T-cell (primary cell): ENCODE measurements at regions not wholly inside any gene's neighbourhood (a gene's known extent, or its start where the extent isn't known, plus 50 kb on each side); places are given as distances from the start of the nearest gene placed in this dataset.
"Not testable (repeated sequence)": the region's sequence is repeated elsewhere in the genome, so short reads cannot be mapped to it uniquely, and the experiment has no call there.

ENCODE experiments used
- ATAC-seq, 4 experiments: fragments of 200-7000 bp in 3 of 4; fragments of 150-1000 bp in 1 of 4; cut with Tn5 transposase; replicated peaks in 1 of 4; 1 replicate in 3 of 4; 2 replicates in 1 of 4; pipeline ENCODE4 v1.10.0; 2021; ENCODE audit warnings: moderate library complexity in 3 of 4, mild to moderate bottlenecking in 2 of 4, moderate number of reproducible peaks in 1 of 4
- CTCF ChIA-PET, 2 donors: fragments of 300-600 bp; sonication (Branson Sonifier 250); formaldehyde crosslinking; loops; one replicate each; lab custom pipeline; 2022; ENCODE audit warnings: antibody characterized with exemption in 2 of 2; lab: Charles Lee
- POLR2A ChIA-PET, 2 donors: fragments of 300-600 bp; sonication (Branson Sonifier 250); formaldehyde crosslinking; loops; one replicate each; lab custom pipeline; 2022; ENCODE audit warnings: antibody characterized with exemption in 2 of 2; lab: Charles Lee
- DNase-seq, 35 experiments: peaks; one replicate each; pipeline versions ENCODE4 v3.0.0 to v3.0.0-alpha.2; 2013 to 2023
- H3K27ac ChIP-seq: one replicate; pipeline ENCODE4 v1.5.1; 2013; ENCODE audit warnings: low read length
- H3K27me3 ChIP-seq, 2 experiments: replicated peaks in 1 of 2; 1 replicate in 1 of 2; 2 replicates in 1 of 2; pipeline versions ENCODE4 v1.6.1 to v1.7.0; 2013; ENCODE audit warnings: low read length in 1 of 2, mixed read lengths in 1 of 2; ENCODE audit not compliant: control insufficient read depth in 2 of 2, insufficient read depth in 2 of 2; ENCODE audit errors: extremely low read depth in 1 of 2
- H3K36me3 ChIP-seq, 2 donors: 1 replicate in 1 of 2; 2 replicates in 1 of 2; pipeline versions ENCODE4 v1.6.1 to v1.7.0; 2013; ENCODE audit warnings: low read length in 1 of 2; ENCODE audit not compliant: control insufficient read depth in 2 of 2, insufficient read depth in 1 of 2; ENCODE audit errors: extremely low read depth in 1 of 2
- H3K4me1 ChIP-seq, 2 experiments: 1 replicate in 1 of 2; 2 replicates in 1 of 2; pipeline versions ENCODE4 v1.6.1 to v1.7.0; 2013; ENCODE audit warnings: low read length in 2 of 2, mixed read lengths in 1 of 2; ENCODE audit not compliant: insufficient read depth in 2 of 2, control insufficient read depth in 1 of 2; ENCODE audit errors: extremely low read depth in 1 of 2
- H3K4me3 ChIP-seq, 2 donors: 1 replicate in 1 of 2; 2 replicates in 1 of 2; pipeline versions ENCODE4 v1.5.1 to v1.7.0; 2013; ENCODE audit warnings: mild to moderate bottlenecking in 2 of 2, low read length in 1 of 2, moderate library complexity in 1 of 2; ENCODE audit not compliant: control insufficient read depth in 1 of 2; ENCODE audit errors: extremely low read depth in 1 of 2
- H3K9me3 ChIP-seq: 2 replicates; pipeline ENCODE4 v1.7.0; 2013
- H3K27ac Mint-ChIP-seq, 2 donors: one replicate each; pipeline ENCODE4 v1.8.0; 2020 to 2021; ENCODE audit warnings: mild to moderate bottlenecking in 2 of 2, mixed read lengths in 2 of 2
- H3K27me3 Mint-ChIP-seq, 2 donors: one replicate each; pipeline ENCODE4 v1.8.0; 2021 to 2022; ENCODE audit warnings: mixed read lengths in 2 of 2
- H3K36me3 Mint-ChIP-seq: one replicate; pipeline ENCODE4 v1.8.0; 2021; ENCODE audit warnings: mixed read lengths
- H3K4me1 Mint-ChIP-seq, 3 donors: one replicate each; pipeline ENCODE4 v1.8.0; 2020 to 2022; ENCODE audit warnings: mixed read lengths in 3 of 3, mild to moderate bottlenecking in 1 of 3
- H3K4me3 Mint-ChIP-seq, 3 donors: one replicate each; pipeline ENCODE4 v1.8.0; 2020 to 2022; ENCODE audit warnings: mild to moderate bottlenecking in 3 of 3, mixed read lengths in 3 of 3, moderate library complexity in 3 of 3
- H3K9me3 Mint-ChIP-seq, 3 donors: one replicate each; pipeline ENCODE4 v1.8.0; 2020 to 2022; ENCODE audit warnings: mixed read lengths in 3 of 3
- WGBS: methylation state at CpG from one replicate; pipeline ENCODE4 v1.1.5; 2013; ENCODE audit warnings: missing lambda C conversion rate; ENCODE audit not compliant: insufficient coverage; 5-methylcytosine and 5-hydroxymethylcytosine counted together

DNA sequence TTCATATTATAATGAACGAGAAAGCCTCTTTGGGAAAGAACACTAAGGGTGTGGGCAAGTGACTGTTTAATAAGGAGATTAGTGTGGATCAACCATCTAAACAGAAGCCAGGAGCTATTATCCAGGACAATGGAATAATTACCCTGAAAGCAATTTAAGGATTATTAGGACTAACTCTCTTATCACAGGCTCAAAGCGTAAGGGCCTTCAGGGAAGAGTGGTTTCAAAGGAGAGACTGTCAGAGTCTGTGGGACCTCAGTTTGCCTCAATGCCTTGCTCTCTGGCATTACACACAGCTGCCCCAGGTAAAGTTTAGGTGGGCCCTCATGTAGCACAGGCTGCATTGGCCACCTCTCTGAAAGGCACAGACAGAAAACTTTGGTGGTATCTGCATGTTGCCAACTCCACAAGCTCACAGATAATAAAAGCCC, 717.2 kb upstream of the ADGRL3 start:
- Mint-ChIP-seq H3K36me3 (no peaks in the 10 kb centered on the region), H3K4me3 (no peak overlapping the region), H3K27ac (no peak overlapping the region), H3K9me3 (peaks cover 13 to 40% (median 18%) of the 10 kb centered on the region in 3 donors), H3K4me1 (no peaks in the 10 kb centered on the region), H3K27me3 (no peaks in the 10 kb centered on the region)
- no CpG with 5 or more reads among the region's 2 CpGs for WGBS
- H3K9me3 ChIP-seq, result no peaks in the 10 kb centered on the region
- ATAC-seq (no peak), DNase-seq (no peak)
- H3K4me3 ChIP-seq, result no peak overlapping the region
- ChIA-PET CTCF (no interaction called here), POLR2A (no interaction called here)
- no peaks in the 10 kb centered on the region for H3K36me3 ChIP-seq
- H3K4me1 ChIP-seq, result no peaks in the 10 kb centered on the region
- H3K27me3 ChIP-seq, result no peaks in the 10 kb centered on the region
- H3K27ac ChIP-seq, result no peak overlapping the region

- Mint-ChIP-seq H3K9me3 (peaks cover 9 to 39% (median 13%) of the 10 kb centered on the region in 3 donors), H3K4me1 (no peaks in the 10 kb centered on the region), H3K36me3 (no peaks in the 10 kb centered on the region), H3K27me3 (no peaks in the 10 kb centered on the region), H3K4me3 (no peak overlapping the region), H3K27ac (no peak overlapping the region)
- POLR2A ChIA-PET, result no interaction called here
- CTCF ChIA-PET, result no interaction called here
- no peaks in the 10 kb centered on the region for H3K9me3 ChIP-seq
- no peak for ATAC-seq
- no peak overlapping the region for H3K4me3 ChIP-seq
- H3K27me3 ChIP-seq, result no peaks in the 10 kb centered on the region
- no peaks in the 10 kb centered on the region for H3K36me3 ChIP-seq
- 84% methylated on average over 3 of the region's 3 CpGs for WGBS
- no peaks in the 10 kb centered on the region for H3K4me1 ChIP-seq
- H3K27ac ChIP-seq, result no peak overlapping the region
- no peak for DNase-seq
Measured at GRCh38 chr4:60485276-60485675, 714.9 kb upstream of the ADGRL3 start.

GRCh38 chr4:60487118-60487761, 712.9 kb upstream of the ADGRL3 start:
- ATAC-seq, POLR2A ChIA-PET, H3K27ac Mint-ChIP-seq, H3K4me1 ChIP-seq, DNase-seq, H3K27ac ChIP-seq, H3K27me3 Mint-ChIP-seq, H3K9me3 ChIP-seq, H3K4me3 ChIP-seq, H3K36me3 ChIP-seq, H3K36me3 Mint-ChIP-seq, H3K27me3 ChIP-seq, CTCF ChIA-PET, H3K4me3 Mint-ChIP-seq, H3K4me1 Mint-ChIP-seq: not testable (repeated sequence)
- 63% methylated on average over 1 of the region's 3 CpGs for WGBS
- peaks cover 9 to 39% (median 12%) of the 10 kb centered on the region in 3 donors for H3K9me3 Mint-ChIP-seq

- Histone ChIP-seq H3K9me3 (no peaks in the 10 kb centered on the region), H3K27me3 (no peaks in the 10 kb centered on the region), H3K4me3 (no peak overlapping the region), H3K4me1 (no peaks in the 10 kb centered on the region), H3K36me3 (no peaks in the 10 kb centered on the region), H3K27ac (no peak overlapping the region)
- Mint-ChIP-seq H3K27me3 (no peaks in the 10 kb centered on the region), H3K9me3 (peaks cover 15 to 34% (median 29%) of the 10 kb centered on the region in 3 donors), H3K27ac (no peak overlapping the region), H3K4me1 (no peaks in the 10 kb centered on the region), H3K4me3 (no peak overlapping the region), H3K36me3 (no peaks in the 10 kb centered on the region)
- ChIA-PET POLR2A (no interaction called here), CTCF (no interaction called here)
- WGBS, result no CpG with 5 or more reads among the region's 1 CpG
- no peak for DNase-seq
- ATAC-seq, result no peak
Measured at GRCh38 chr4:60500810-60501209, 699.3 kb upstream of the ADGRL3 start.

GRCh38 chr4:60502733-60503132, 697.4 kb upstream of the ADGRL3 start:
- H3K4me1 ChIP-seq, result no peaks in the 10 kb centered on the region
- Mint-ChIP-seq H3K9me3 (peaks cover 26 to 29% (median 29%) of the 10 kb centered on the region in 3 donors), H3K4me3 (no peak overlapping the region), H3K36me3 (no peaks in the 10 kb centered on the region), H3K27me3 (no peaks in the 10 kb centered on the region), H3K4me1 (no peaks in the 10 kb centered on the region), H3K27ac (no peak overlapping the region)
- H3K27me3 ChIP-seq, result no peaks in the 10 kb centered on the region
- ChIA-PET POLR2A (no interaction called here), CTCF (no interaction called here)
- H3K27ac ChIP-seq, result no peak overlapping the region
- no peak for DNase-seq
- H3K9me3 ChIP-seq, result no peaks in the 10 kb centered on the region
- no peaks in the 10 kb centered on the region for H3K36me3 ChIP-seq
- no peak overlapping the region for H3K4me3 ChIP-seq
- no peak for ATAC-seq

- no CpG with 5 or more reads among the region's 1 CpG for WGBS
- CTCF ChIA-PET, result no interaction called here
- H3K9me3 Mint-ChIP-seq, result peaks cover 21 to 39% (median 26%) of the 10 kb centered on the region in 3 donors
- no peak overlapping the region for H3K27ac Mint-ChIP-seq
- peak overlapping the region in 1 of 2 donors; percentile 15 for H3K4me3 ChIP-seq
- H3K4me1 ChIP-seq, result no peaks in the 10 kb centered on the region
- no peak overlapping the region for H3K4me3 Mint-ChIP-seq
- no peaks in the 10 kb centered on the region for H3K36me3 Mint-ChIP-seq
- POLR2A ChIA-PET, result no interaction called here
- no peaks in the 10 kb centered on the region for H3K9me3 ChIP-seq
- DNase-seq (no peak), ATAC-seq (no peak)
- no peaks in the 10 kb centered on the region for H3K27me3 Mint-ChIP-seq
- no peaks in the 10 kb centered on the region for H3K27me3 ChIP-seq
- H3K36me3 ChIP-seq, result no peaks in the 10 kb centered on the region
- no peak overlapping the region for H3K27ac ChIP-seq
- no peaks in the 10 kb centered on the region for H3K4me1 Mint-ChIP-seq
Measured at GRCh38 chr4:60506061-60506460, 694.1 kb upstream of the ADGRL3 start.

GRCh38 chr4:60522265-60522664, 677.9 kb upstream of the ADGRL3 start:
- H3K9me3 Mint-ChIP-seq, result peaks cover 4 to 13% (median 6%) of the 10 kb centered on the region in 3 donors
- no peak for DNase-seq
- Histone ChIP-seq H3K36me3 (no peaks in the 10 kb centered on the region), H3K27me3 (no peaks in the 10 kb centered on the region), H3K27ac (no peak overlapping the region), H3K4me3 (no peak overlapping the region), H3K4me1 (no peaks in the 10 kb centered on the region), H3K9me3 (no peaks in the 10 kb centered on the region)
- H3K4me1 Mint-ChIP-seq, result no peaks in the 10 kb centered on the region
- no peaks in the 10 kb centered on the region for H3K36me3 Mint-ChIP-seq
- WGBS, result no CpG with 5 or more reads among the region's 3 CpGs
- CTCF ChIA-PET, result no interaction called here
- POLR2A ChIA-PET, result no interaction called here
- no peaks in the 10 kb centered on the region for H3K27me3 Mint-ChIP-seq
- no peak overlapping the region for H3K27ac Mint-ChIP-seq
- H3K4me3 Mint-ChIP-seq, result no peak overlapping the region
- no peak for ATAC-seq
